ENCODE measurements at regions not wholly inside any gene's neighbourhood (a gene's known extent, or its start where the extent isn't known, plus 50 kb on each side); places are given as distances from the start of the nearest gene placed in this dataset.

GRCh38 chr6:87826424-87826823 is 124.4 kb upstream of the AKIRIN2 start:
- TF ChIP-seq RARB (CRISPR knock-in tag; IDR thresholded peaks at IDR 0.05) (no peak), ZNF565 (CRISPR knock-in tag; conservative IDR thresholded peaks at IDR 0.05; ENCODE audit: low read depth) (no peak), SNAI2 (CRISPR knock-in tag; IDR thresholded peaks at IDR 0.05) (no peak), OSR1 (CRISPR knock-in tag; IDR thresholded peaks at IDR 0.05) (no peak), PPARA (CRISPR knock-in tag; IDR thresholded peaks at IDR 0.05; ENCODE audit: borderline replicate concordance) (no peak), ZFP3 (CRISPR knock-in tag; IDR thresholded peaks at IDR 0.05) (no peak), ZNF8 (CRISPR knock-in tag; IDR thresholded peaks at IDR 0.05) (no peak), POU6F1 (CRISPR knock-in tag; IDR thresholded peaks at IDR 0.05; ENCODE audit: borderline replicate concordance, low read depth) (no peak), ZNF70 (CRISPR knock-in tag; IDR thresholded peaks at IDR 0.05) (no peak)
- TF ChIP-seq, protein P1, sequence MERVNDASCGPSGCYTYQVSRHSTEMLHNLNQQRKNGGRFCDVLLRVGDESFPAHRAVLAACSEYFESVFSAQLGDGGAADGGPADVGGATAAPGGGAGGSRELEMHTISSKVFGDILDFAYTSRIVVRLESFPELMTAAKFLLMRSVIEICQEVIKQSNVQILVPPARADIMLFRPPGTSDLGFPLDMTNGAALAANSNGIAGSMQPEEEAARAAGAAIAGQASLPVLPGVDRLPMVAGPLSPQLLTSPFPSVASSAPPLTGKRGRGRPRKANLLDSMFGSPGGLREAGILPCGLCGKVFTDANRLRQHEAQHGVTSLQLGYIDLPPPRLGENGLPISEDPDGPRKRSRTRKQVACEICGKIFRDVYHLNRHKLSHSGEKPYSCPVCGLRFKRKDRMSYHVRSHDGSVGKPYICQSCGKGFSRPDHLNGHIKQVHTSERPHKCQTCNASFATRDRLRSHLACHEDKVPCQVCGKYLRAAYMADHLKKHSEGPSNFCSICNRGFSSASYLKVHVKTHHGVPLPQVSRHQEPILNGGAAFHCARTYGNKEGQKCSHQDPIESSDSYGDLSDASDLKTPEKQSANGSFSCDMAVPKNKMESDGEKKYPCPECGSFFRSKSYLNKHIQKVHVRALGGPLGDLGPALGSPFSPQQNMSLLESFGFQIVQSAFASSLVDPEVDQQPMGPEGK (CRISPR knock-in tag; IDR thresholded peaks at IDR 0.05; ENCODE audit: borderline replicate concordance), result no peak
- TF ChIP-seq, protein P2, sequence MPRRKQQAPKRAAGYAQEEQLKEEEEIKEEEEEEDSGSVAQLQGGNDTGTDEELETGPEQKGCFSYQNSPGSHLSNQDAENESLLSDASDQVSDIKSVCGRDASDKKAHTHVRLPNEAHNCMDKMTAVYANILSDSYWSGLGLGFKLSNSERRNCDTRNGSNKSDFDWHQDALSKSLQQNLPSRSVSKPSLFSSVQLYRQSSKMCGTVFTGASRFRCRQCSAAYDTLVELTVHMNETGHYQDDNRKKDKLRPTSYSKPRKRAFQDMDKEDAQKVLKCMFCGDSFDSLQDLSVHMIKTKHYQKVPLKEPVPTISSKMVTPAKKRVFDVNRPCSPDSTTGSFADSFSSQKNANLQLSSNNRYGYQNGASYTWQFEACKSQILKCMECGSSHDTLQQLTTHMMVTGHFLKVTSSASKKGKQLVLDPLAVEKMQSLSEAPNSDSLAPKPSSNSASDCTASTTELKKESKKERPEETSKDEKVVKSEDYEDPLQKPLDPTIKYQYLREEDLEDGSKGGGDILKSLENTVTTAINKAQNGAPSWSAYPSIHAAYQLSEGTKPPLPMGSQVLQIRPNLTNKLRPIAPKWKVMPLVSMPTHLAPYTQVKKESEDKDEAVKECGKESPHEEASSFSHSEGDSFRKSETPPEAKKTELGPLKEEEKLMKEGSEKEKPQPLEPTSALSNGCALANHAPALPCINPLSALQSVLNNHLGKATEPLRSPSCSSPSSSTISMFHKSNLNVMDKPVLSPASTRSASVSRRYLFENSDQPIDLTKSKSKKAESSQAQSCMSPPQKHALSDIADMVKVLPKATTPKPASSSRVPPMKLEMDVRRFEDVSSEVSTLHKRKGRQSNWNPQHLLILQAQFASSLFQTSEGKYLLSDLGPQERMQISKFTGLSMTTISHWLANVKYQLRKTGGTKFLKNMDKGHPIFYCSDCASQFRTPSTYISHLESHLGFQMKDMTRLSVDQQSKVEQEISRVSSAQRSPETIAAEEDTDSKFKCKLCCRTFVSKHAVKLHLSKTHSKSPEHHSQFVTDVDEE (CRISPR knock-in tag; IDR thresholded peaks at IDR 0.05), result no peak
